ENCODE measurements at regions not wholly inside any gene's neighbourhood (a gene's known extent, or its start where the extent isn't known, plus 50 kb on each side); places are given as distances from the start of the nearest gene placed in this dataset.
A peak's percentile ranks its signal among the peaks of the same experiment; 100 is the strongest.

GRCh38 chr15:68525815-68526214, 53.0 kb upstream of the CORO2B start:
- peak; percentile 54 for DNase-seq

DNA sequence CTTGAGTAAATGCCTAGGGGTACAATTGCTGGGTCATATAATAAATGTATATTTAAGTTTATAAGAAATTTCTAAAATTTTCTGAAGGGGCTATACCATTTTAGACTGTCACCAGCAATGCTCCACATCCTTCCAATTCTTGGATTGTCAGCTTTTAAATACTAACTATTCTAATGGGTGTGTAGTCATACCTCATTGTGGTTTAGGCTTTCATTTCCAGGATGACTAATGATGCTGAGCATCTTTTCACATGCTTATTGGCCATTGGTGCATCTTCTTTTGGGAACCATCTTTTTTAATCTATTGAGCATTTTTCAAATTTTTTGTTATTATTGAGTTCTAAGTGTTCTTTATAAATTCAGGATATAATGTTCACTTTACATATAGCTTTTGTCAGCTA, 52.5 kb upstream of the CORO2B start:
- DNase-seq, result peak; percentile 93

DNA sequence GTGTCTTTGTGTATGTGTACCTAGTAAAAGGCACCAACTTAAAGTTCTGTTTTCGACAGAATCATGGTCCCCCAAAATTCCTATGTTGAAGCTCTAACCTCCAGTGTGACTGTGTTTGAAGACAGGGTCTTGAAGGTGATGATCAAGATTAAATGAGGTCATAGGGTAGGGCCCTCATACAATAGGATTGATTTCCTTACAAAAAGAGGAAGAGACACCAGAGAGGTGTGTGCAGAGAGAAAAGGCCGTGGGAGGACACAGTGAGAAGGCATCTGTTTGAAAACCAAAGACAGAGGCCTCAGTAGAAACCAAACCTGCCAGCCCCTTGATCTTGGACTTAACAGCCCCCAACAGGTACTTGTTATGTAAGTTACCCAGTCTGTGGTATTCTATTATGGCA, 52.0 kb upstream of the CORO2B start:
- DNase-seq, result no peak

DNA sequence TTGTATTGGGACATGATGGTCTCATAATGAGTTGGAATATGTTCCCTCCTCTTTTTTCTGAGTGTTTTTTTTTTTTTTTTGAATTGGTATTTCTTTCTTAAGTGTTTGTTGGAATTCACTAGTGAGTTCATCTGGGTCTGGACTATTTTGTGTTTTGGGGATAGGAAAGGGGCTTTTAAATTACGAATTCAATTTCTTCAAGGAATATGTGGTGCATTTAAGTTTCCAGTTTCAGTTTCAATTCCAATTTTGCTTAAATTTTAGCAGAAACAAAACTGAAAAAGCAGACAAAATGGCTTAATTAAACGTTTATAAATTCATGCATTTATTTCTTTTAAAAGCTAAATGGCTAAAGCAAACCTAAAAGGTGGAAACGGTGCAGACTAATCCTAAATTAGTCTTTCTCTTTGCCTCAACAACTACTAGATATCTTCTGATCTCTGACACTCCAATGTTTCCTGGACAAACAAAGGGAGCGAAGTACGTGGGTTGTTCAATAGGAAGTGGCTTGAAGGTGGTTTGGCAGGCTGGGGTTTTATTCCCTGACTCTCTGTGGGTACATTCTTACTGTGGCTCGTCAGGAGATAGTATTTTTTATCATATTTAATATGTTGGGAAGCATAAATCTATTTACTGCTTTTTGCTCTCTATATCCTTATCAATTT, 50.0 kb upstream of the CORO2B start:
- DNase-seq, result no peak
